Fibroblast of peridontal ligament (primary cell): ENCODE measurements at regions not wholly inside any gene's neighbourhood (a gene's known extent, or its start where the extent isn't known, plus 50 kb on each side); places are given as distances from the start of the nearest gene placed in this dataset.

Source experiments
- DNase-seq: peaks from one replicate; pipeline ENCODE4 v3.0.0-alpha.2; 2010; ENCODE audit errors: extremely low read depth

DNA sequence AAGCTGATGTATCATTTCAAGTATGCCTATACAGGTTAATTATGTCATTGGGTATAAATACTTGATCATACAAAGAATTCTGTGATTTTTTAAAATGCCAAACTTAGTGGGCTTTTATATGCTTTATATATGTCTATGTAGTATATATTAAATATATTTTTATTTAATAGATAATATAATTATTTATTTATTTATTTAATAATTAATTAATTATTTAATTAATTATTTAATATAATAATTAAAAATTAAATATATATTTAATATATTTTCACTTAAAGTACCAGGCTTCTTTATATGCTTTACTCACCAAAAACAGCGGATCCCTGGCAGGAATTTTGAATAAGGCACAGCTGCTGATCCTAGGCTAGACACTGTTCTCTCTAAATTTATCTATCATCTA is 687.0 kb downstream of the VGLL3 start:
- DNase-seq, result no peak

DNA sequence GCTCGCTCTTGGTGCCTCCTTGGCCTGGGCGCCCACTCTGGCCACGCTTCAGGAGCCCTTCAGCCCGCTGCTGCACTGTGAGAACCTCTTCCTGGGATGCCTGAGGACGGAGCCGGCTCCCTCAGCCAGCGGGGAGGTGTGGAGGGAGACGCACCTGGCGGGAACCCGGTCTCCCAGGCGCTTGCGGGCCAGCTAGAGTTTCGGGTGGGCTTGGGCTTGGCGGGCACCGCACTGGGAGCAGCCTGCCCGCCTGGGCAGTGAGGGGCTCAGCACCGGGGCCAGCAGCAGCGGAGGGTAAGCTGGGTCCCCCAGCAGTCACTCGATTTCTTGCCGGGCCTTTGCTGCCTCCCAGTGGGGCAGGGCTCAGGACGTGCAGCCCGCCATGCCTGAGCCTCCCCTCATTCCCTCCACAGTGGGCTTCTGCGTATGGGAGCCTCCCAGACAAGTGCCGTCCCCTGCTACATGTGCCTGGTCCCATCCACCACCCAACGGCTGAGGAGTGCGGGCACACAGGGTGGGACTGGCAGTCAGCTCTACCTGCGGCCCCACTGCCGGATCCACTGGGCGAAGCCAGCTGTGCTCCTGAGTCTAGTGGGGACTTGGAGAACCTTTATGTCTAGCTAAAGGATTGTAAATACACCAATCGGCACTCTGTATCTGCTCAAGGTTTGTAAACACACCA is 708.7 kb downstream of the VGLL3 start:
- no peak for DNase-seq

GRCh38 chr3:86269364-86270155 is 721.4 kb downstream of the VGLL3 start:
- DNase-seq, result no peak

DNA sequence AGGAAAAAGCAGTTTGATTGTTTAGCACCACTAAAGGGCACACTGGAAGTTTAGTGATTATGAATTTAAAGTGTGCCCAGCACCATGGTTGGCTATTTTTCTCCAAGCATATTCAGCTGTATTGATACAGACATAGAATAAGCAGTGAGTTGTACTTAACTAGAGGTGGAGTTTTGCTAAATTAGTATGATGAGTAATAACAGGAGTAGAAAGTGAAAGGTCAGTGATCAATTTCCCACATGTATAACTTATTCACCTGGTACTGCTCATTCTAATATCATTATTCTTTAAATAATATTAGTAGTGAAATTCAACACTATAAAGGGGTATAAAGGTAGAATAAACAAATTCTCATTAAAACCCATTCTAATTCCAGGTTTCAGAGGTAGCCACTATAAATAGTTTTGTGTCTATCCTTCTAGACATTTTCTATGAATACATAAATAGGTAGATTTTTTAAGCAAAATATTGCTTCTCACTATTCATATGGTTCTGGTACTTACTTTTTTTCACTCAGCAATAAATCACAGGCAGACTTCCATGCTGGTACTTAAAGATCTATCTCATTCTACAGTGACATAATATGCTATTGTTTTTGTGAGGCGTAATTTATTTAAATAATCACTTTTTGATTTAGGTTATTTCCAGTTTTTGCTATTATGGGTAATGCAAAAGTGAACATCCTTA is 732.9 kb downstream of the VGLL3 start:
- DNase-seq, result no peak

DNA sequence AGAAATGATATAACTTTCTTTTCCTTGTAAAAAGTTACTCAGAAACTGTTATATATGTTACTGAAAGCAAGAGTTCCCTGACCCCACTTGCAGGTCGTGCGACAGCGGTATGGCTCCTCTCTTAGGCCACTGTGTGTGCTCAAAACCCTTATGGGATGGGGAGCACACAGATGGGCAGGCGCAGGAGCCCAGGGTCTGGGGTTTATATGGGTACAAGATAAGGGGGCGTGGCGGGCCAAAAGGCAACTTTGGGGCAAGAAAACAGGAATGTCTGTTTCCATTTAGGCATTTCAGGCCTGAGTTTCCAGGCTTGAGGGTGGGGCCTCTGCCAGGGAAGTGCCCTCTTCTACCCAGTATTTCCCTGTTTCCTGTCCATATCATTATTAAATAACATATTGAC is 736.5 kb downstream of the VGLL3 start:
- DNase-seq, result no peak

DNA sequence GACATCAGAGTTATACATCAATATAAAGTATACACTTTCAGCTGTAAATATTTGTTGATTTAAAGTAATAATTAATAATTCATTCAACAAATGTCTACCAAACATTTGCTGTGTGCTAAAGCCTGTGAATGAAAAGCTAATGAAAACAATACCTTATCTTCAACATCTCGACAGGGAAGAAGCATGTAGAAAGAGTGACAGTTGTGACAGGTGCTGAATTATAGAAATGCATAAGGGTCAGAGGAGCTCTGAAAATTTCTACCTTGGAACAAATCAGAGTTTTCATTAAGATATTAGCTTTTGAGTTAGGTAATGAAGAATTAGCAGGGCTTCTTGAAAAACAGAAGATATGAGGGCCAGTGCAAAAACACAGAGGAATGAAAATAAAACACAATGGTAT is 739.2 kb downstream of the VGLL3 start:
- no peak for DNase-seq

DNA sequence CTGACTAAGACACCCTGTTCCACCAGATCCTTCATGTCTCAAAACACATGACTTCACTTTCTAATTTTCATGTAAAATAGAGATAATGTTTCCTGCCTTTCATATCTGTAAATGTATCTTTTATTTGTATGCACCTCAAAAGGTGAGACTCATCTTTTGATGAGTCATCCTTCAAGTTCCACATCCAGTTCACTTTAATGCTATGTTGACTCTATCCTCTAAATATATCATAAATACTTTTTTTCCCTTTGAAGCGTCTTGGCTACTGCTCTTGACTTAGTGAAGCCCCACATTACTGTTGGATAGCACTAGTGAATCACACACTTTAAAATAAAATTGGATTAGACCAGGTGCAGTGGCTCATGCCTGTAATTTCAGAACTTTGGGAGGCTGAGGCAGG is 741.1 kb downstream of the VGLL3 start:
- DNase-seq, result no peak

DNA sequence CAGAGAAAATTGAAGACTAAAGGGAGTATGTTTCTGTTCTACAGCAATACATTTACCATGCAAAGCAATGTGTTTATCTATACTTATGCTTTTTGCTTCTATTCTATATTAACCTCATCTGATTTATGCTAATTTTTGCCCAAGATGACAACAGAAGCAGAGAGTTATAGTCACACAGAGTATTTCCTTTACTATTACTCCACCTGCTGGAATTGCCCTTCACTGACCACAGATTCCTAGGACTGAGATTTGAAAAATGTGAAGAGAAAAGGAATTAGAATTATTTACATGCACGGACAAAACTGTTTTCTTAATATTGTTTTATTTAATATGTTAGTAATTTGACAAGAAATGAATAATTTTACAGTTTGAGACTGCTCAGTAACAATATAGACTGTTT is 745.6 kb downstream of the VGLL3 start:
- DNase-seq, result no peak

DNA sequence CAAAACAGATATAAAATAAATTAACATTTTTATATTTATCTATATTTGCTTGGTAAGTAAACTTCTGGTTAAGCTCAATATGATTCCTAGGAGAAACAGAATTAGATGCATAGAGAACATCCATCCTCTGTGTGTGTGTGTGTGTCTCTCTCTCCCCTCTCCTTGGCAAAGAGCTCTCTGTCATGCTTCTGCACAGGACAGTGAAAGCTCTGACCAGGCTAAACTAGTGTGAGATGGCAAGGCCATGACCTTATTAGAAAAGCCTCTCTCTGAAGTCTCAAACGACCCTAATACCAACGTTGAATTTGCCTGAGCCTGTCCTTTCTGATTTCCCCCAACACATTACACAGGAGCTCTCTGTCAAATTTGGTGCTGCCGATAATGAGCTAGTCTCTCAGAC is 746.0 kb downstream of the VGLL3 start:
- DNase-seq, result no peak

DNA sequence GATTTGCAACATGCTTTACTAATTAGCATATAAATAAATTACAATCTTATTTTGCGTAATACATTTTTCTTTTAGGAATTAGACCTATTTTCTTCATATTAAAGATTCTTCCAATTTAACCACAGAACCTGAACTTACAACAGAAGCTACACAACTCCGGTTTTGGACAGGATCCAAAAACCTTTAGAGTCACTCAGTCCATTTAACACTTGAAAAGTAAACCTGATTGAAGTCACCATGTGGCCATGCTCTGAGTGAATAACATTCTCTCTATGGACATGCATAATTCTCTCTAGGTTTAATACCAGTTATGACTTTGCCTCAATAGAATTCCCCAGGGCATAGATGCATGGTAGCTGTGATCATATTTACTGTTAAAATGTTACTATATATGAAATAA is 751.0 kb downstream of the VGLL3 start:
- no peak for DNase-seq

GRCh38 chr3:86234506-86235254 is 756.3 kb downstream of the VGLL3 start:
- DNase-seq, result no peak

DNA sequence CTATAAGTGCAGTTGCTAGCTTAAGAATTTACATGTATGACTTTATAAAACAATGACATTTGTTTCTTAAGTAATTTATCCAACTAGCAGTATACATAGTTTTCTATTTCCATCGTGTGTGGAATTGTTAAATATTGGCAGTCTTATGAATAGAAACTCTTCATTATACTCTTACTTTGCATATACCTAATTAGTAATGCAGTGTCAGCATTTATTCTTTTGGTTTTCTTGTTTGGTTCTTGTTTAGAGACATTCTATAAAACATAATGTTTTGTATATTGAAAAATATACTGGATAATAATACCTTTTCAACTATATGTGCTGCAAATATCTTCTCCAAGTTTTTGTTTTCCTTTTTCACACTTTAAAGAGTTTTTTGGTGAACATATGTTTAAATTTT is 760.2 kb downstream of the VGLL3 start:
- no peak for DNase-seq

DNA sequence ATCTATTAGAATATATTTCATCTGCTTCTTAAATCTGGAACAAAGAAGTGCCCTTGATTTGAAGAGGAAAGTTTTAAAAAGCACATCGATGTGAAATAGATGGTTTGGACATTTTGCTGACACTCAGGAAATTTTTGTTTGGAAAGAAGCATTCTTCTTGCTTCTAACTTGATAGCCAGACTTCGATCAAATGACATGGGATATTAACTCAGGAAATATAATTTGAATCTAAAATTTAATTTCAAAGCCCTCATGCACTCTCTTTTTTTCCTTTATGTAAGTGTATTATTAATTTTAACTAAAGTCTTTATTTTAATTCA is 761.2 kb downstream of the VGLL3 start:
- DNase-seq, result no peak

- DNase-seq, result no peak
These were observed 761.7 kb downstream of the VGLL3 start for GRCh38 chr3:86229086-86229774.

- DNase-seq, result no peak
These were observed 762.8 kb downstream of the VGLL3 start for GRCh38 chr3:86228101-86228500.

- DNase-seq, result no peak
These were observed 765.5 kb downstream of the VGLL3 start for GRCh38 chr3:86225461-86225860.

- DNase-seq, result no peak
These were observed 769.3 kb downstream of the VGLL3 start for GRCh38 chr3:86221601-86222000.

- no peak for DNase-seq
These were observed 782.2 kb downstream of the VGLL3 start for GRCh38 chr3:86208772-86209171.

GRCh38 chr3:86182606-86183005 is 808.3 kb downstream of the VGLL3 start:
- no peak for DNase-seq

DNA sequence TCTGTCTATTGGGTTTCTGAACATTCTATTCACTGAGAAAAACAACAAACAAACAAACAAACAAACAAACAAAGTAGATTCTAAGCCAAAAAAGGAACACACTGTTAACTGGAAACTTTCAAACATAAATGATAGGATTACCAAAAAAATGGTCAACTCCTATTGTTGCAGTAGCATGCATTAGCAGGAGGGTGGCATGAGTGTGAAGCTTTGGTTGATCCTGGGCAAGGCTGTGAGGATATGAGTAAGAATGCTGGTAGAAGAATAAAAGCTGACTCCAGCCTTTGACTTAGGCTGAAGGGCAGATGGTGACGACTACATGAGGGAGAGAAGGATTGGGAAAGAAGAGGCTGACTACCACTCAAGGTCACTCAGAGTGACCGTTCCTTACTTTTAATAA is 810.3 kb downstream of the VGLL3 start:
- DNase-seq, result no peak

- DNase-seq, result no peak
These were observed 812.9 kb downstream of the VGLL3 start for GRCh38 chr3:86178095-86178494.

GRCh38 chr3:86176445-86176784 is 814.5 kb downstream of the VGLL3 start:
- no peak for DNase-seq
